Mesendoderm (in vitro differentiated cells): ENCODE measurements at regions not wholly inside any gene's neighbourhood (a gene's known extent, or its start where the extent isn't known, plus 50 kb on each side); places are given as distances from the start of the nearest gene placed in this dataset.
A peak's percentile ranks its signal among the peaks of the same experiment; 100 is the strongest.

ENCODE experiments used
- DNase-seq: peaks from one replicate; pipeline ENCODE4 v3.0.0; 2013
- H2AK5ac ChIP-seq: 2 replicates; pipeline ENCODE4 v1.6.1; 2013; ENCODE audit warnings: low read length, inconsistent platforms
- H2BK120ac ChIP-seq: 2 replicates; pipeline ENCODE4 v1.6.1; 2013; ENCODE audit warnings: low read depth, mild to moderate bottlenecking, low read length, moderate library complexity, mixed read lengths
- H2BK15ac ChIP-seq: replicated peaks from 2 replicates; pipeline ENCODE4 v1.6.1; 2013; ENCODE audit warnings: low read depth, mild to moderate bottlenecking, moderate library complexity
- H2BK5ac ChIP-seq: 2 replicates; pipeline ENCODE4 v1.6.1; 2013; ENCODE audit warnings: low read length, inconsistent platforms
- H3K18ac ChIP-seq: 2 replicates; pipeline ENCODE4 v1.6.1; 2013; ENCODE audit warnings: mild to moderate bottlenecking, low read length, mixed read lengths
- H3K23ac ChIP-seq: one replicate; pipeline ENCODE4 v1.6.1; 2013; ENCODE audit warnings: low read length
- H3K27ac ChIP-seq: 2 replicates; pipeline ENCODE4 v1.5.1; 2013; ENCODE audit warnings: low read depth, mild to moderate bottlenecking, inconsistent platforms, low read length, moderate library complexity
- H3K27me3 ChIP-seq: 2 replicates; pipeline ENCODE4 v1.6.1; 2013; ENCODE audit warnings: low read length, control low read depth, mild to moderate bottlenecking, inconsistent platforms; ENCODE audit not compliant: insufficient read depth, poor library complexity
- H3K36me3 ChIP-seq: 2 replicates; pipeline ENCODE4 v1.6.1; 2013; ENCODE audit warnings: low read length, inconsistent platforms; ENCODE audit not compliant: control insufficient read depth, insufficient read depth
- H3K4ac ChIP-seq: one replicate; pipeline ENCODE4 v1.6.1; 2013; ENCODE audit warnings: low read depth, mild to moderate bottlenecking, low read length, moderate library complexity
- H3K4me1 ChIP-seq: 2 replicates; pipeline ENCODE4 v1.6.1; 2013; ENCODE audit warnings: low read depth, low read length, inconsistent platforms; ENCODE audit not compliant: control insufficient read depth
- H3K4me2 ChIP-seq: 2 replicates; pipeline ENCODE4 v1.6.1; 2013; ENCODE audit warnings: low read length
- H3K4me3 ChIP-seq: 2 replicates; pipeline ENCODE4 v1.5.1; 2013; ENCODE audit warnings: mild to moderate bottlenecking, low read length
- H3K56ac ChIP-seq: one replicate; pipeline ENCODE4 v1.6.1; 2013; ENCODE audit warnings: low read length
- H3K79me1 ChIP-seq: 2 replicates; pipeline ENCODE4 v1.6.1; 2013; ENCODE audit warnings: low read length, inconsistent platforms
- H3K79me2 ChIP-seq: 2 replicates; pipeline ENCODE4 v1.6.1; 2013; ENCODE audit warnings: mild to moderate bottlenecking, low read length; ENCODE audit not compliant: control insufficient read depth, insufficient read depth
- H3K9ac ChIP-seq: 2 replicates; pipeline ENCODE4 v1.6.1; 2013; ENCODE audit warnings: low read length, inconsistent platforms
- H4K5ac ChIP-seq: one replicate; pipeline ENCODE4 v1.6.1; 2013; ENCODE audit warnings: low read length
- H4K8ac ChIP-seq: one replicate; pipeline ENCODE4 v1.6.1; 2013; ENCODE audit warnings: low read depth, mild to moderate bottlenecking, control low read depth, low read length, moderate library complexity
- WGBS: extraction: QIAGEN DNeasy Blood & Tissue Kit; methylation state at CpG from one replicate; pipeline ENCODE4 v1.1.7; 2013; ENCODE audit warnings: low lambda C conversion rate, missing lambda C conversion rate; ENCODE audit not compliant: insufficient coverage; ENCODE audit errors: extremely low coverage; 5-methylcytosine and 5-hydroxymethylcytosine counted together

DNA sequence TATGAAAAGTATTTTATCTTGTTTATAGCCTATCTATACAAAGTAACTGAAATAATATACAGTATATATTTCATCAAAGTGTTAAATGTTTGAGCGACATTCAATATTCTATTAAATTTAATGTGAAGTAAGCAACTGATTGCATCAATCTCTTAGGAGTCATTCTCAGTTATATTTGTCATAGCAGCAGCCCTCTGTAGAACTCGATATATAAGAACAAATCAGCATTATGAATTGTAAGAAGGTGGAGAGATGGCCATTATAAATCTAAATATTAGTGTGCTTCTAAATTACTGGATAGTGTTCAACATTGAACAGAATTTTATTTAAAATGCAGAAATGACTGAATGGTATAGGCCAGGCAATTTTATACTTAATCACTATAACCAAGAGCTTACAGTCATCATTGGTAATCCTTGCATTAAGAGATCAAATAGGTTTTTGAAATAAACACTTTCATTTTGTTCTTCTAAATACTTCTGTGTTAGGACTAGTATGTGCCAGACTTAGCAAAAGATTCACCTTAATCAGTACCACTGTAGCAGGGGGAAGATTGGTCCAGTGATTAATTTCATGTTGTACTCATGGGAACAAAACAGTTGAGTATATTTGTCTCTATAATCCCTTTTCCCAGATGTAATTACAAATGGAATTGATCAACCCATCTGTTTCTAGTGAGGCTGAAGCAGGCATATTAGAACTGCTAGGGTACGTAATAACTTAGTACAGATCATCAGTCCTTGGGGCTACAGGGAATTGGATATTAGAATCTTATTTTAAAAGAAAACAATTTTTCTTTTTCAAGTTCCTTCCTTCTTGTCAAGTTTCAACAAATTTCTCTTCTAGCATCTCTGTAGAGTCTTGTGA lies 108.3 kb upstream of the TYRP1 start:
- Histone ChIP-seq H2AK5ac (no peak overlapping the region), H3K23ac (no peak overlapping the region), H3K18ac (no peak overlapping the region), H3K4me1 (no peaks in the 10 kb centered on the region), H3K9ac (no peak overlapping the region), H3K36me3 (no peaks in the 10 kb centered on the region), H3K4me3 (no peak overlapping the region), H4K8ac (no peak overlapping the region), H3K4ac (no peak overlapping the region), H3K27ac (no peak overlapping the region), H2BK5ac (no peak overlapping the region), H3K27me3 (no peaks in the 10 kb centered on the region), H3K79me2 (no peaks in the 10 kb centered on the region), H3K4me2 (no peak overlapping the region), H3K79me1 (no peaks in the 10 kb centered on the region), H2BK120ac (no peak overlapping the region), H3K56ac (no peak overlapping the region), H4K5ac (no peak overlapping the region), H2BK15ac (no peak overlapping the region)
- WGBS: no CpG with 5 or more reads among the region's 3 CpGs
- DNase-seq: no peak

DNA sequence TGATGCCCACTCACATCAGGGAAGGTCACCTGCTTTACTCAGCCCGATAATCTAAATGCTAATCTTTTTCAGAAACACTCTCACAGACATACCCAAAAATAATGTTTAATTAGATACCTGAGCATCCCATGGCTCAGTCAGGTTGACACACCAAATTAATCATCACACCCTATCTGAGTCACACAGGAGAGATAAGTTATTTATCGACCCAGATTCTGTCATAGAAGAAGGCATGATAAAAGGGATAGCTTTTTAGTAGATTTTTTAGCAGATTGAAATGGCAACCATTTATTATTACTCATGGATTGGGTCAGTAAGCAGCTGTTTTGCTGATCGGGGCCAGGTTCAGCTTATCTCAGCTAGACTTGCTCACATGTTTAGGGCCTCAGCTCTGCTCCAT lies 97.8 kb upstream of the TYRP1 start:
- no peak overlapping the region for H2BK15ac ChIP-seq
- H3K4me3 ChIP-seq: no peak overlapping the region
- H3K36me3 ChIP-seq: no peaks in the 10 kb centered on the region
- no peak overlapping the region for H3K23ac ChIP-seq
- no peak overlapping the region for H4K8ac ChIP-seq
- H2BK5ac ChIP-seq: no peak overlapping the region
- no peak overlapping the region for H3K9ac ChIP-seq
- no peaks in the 10 kb centered on the region for H3K79me1 ChIP-seq
- no peak overlapping the region for H3K4ac ChIP-seq
- no peaks in the 10 kb centered on the region for H3K79me2 ChIP-seq
- no peaks in the 10 kb centered on the region for H3K4me1 ChIP-seq
- no peak overlapping the region for H3K4me2 ChIP-seq
- H3K18ac ChIP-seq: no peak overlapping the region
- no peak overlapping the region for H4K5ac ChIP-seq
- WGBS: no CpG with 5 or more reads among the region's 3 CpGs
- no peak overlapping the region for H3K56ac ChIP-seq
- H2AK5ac ChIP-seq: no peak overlapping the region
- H3K27ac ChIP-seq: no peak overlapping the region
- H2BK120ac ChIP-seq: no peak overlapping the region
- H3K27me3 ChIP-seq: no peaks in the 10 kb centered on the region
- no peak for DNase-seq

DNA sequence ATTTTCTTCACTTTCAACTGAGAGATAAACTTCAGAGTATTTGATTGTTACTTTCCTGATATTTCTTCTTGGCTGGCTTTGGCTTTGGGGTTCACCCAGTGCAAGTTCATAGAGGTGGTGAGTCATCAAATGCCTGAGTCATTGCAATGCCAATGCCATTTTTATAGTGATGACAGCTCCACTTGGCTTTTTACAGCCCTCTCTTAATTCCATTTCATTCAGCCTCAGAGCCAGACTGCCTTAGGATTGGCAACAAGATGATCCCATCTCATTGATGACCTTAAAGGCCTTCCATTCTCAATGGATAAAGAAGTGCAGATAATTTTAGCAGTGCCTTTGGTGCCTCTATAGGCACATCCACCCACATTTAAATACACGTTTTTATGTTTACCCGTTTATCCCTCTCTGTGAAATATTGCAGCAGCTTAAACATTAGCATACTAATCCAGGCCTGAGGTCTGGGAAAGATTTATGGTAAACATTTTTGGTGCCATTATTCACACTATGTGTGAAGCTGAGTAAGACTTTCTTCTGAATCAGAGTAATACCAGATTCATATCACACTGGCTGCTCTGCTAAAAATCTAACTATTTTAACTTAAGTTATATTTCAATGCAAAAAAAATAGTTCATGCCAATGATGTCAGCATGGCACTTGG lies 88.9 kb upstream of the TYRP1 start:
- Histone ChIP-seq H3K4me1 (no peaks in the 10 kb centered on the region), H3K36me3 (no peaks in the 10 kb centered on the region), H3K18ac (no peak overlapping the region), H3K4me2 (no peak overlapping the region), H4K8ac (no peak overlapping the region), H2AK5ac (no peak overlapping the region), H3K27ac (no peak overlapping the region), H3K27me3 (no peaks in the 10 kb centered on the region), H3K4me3 (no peak overlapping the region), H2BK15ac (no peak overlapping the region), H3K79me2 (no peaks in the 10 kb centered on the region), H3K79me1 (no peaks in the 10 kb centered on the region), H3K9ac (no peak overlapping the region), H3K56ac (no peak overlapping the region), H4K5ac (no peak overlapping the region), H3K23ac (no peak overlapping the region), H3K4ac (no peak overlapping the region), H2BK5ac (no peak overlapping the region), H2BK120ac (no peak overlapping the region)
- no CpG with 5 or more reads among the region's 2 CpGs for WGBS
- DNase-seq: peak; percentile 30

DNA sequence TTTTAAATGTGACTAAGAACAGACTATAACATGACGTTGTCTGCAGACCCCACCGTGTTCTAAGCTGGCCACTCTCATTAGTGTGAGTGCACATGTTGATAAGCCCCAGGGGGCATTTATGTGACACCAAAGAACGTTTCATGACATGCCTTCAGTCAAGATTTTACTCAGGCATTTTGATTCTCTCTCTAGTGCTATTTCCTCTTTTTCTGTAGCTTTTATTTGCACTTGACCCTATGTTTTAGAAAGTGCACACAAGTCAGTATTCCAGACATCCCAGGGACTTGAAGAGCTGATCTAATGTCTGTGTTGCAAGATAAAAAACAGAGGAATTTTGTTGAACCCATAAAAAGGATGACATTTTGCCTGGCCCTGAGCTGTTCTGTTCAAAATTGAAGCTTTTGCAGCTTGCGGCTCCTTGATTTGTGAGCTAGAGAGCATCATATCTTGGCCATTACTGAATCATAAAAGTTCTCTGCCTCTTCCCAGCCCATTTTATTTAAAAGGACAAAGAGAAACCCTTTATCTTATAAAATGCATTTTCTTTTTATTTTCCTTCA lies 80.9 kb upstream of the TYRP1 start:
- no peak overlapping the region for H4K5ac ChIP-seq
- H2BK15ac ChIP-seq: no peak overlapping the region
- H3K4me3 ChIP-seq: no peak overlapping the region
- H3K79me1 ChIP-seq: no peaks in the 10 kb centered on the region
- no peak overlapping the region for H3K9ac ChIP-seq
- H2AK5ac ChIP-seq: no peak overlapping the region
- no peak for DNase-seq
- H2BK120ac ChIP-seq: no peak overlapping the region
- H2BK5ac ChIP-seq: no peak overlapping the region
- H3K4me1 ChIP-seq: no peaks in the 10 kb centered on the region
- H3K23ac ChIP-seq: no peak overlapping the region
- no peak overlapping the region for H4K8ac ChIP-seq
- no peaks in the 10 kb centered on the region for H3K36me3 ChIP-seq
- WGBS: no CpG with 5 or more reads among the region's 4 CpGs
- H3K27ac ChIP-seq: no peak overlapping the region
- no peaks in the 10 kb centered on the region for H3K27me3 ChIP-seq
- no peak overlapping the region for H3K18ac ChIP-seq
- no peaks in the 10 kb centered on the region for H3K79me2 ChIP-seq
- H3K56ac ChIP-seq: no peak overlapping the region
- H3K4me2 ChIP-seq: no peak overlapping the region
- H3K4ac ChIP-seq: no peak overlapping the region

DNA sequence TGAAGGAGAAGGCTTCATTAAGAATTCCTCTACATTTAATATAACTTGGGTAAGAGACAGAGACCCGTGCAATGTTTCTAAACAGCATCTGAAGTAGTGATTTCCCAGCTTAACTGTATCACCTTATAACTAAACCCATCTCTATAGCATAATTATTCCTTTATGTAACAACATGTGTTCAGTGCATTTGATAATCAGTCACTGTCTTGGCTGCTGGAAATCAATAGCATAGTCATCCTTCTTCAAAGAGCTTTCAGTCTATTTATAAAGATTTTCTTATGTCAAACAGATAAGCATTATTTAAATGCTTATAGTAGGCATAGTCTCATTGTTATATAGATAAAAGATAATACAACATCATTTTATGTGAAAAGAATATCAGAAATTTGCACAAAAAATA lies 80.1 kb upstream of the TYRP1 start:
- Histone ChIP-seq H3K79me1 (no peaks in the 10 kb centered on the region), H3K9ac (no peak overlapping the region), H3K36me3 (no peaks in the 10 kb centered on the region), H2BK5ac (no peak overlapping the region), H3K27ac (no peak overlapping the region), H3K27me3 (no peaks in the 10 kb centered on the region), H3K4me2 (no peak overlapping the region), H3K4me3 (no peak overlapping the region), H2BK120ac (no peak overlapping the region), H4K8ac (no peak overlapping the region), H3K4me1 (no peaks in the 10 kb centered on the region), H3K4ac (no peak overlapping the region), H2BK15ac (no peak overlapping the region), H3K79me2 (no peaks in the 10 kb centered on the region), H2AK5ac (no peak overlapping the region), H3K18ac (no peak overlapping the region), H3K23ac (no peak overlapping the region), H3K56ac (no peak overlapping the region), H4K5ac (no peak overlapping the region)
- no CpG with 5 or more reads among the region's 1 CpG for WGBS
- no peak for DNase-seq
